SK-N-SH treated with all-trans-retinoic acid at 6 μM for 48 hours (cell line): ENCODE measurements at regions not wholly inside any gene's neighbourhood (a gene's known extent, or its start where the extent isn't known, plus 50 kb on each side); places are given as distances from the start of the nearest gene placed in this dataset.
A peak's percentile ranks its signal among the peaks of the same experiment; 100 is the strongest.

Experiments
- ATAC-seq: fragments of 200-7000 bp; cut with Tn5 transposase; 3 replicates; pipeline ENCODE4 v1.9.1; 2020; ENCODE audit warnings: mild to moderate bottlenecking, moderate library complexity
- ARNTL ChIP-seq: fragments of 450-650 bp; formaldehyde crosslinking; IDR thresholded peaks from 2 replicates; pipeline ENCODE4 v1.5.0; 2020; ENCODE audit warnings: low read depth, mild to moderate bottlenecking, moderate library complexity, borderline replicate concordance
- BACH2 ChIP-seq: fragments of 250-450 bp; sonication (Bioruptor Pico); IDR thresholded peaks from 2 replicates; pipeline ENCODE4 v1.9.0; 2021; ENCODE audit warnings: mild to moderate bottlenecking, borderline replicate concordance
- CREB5 ChIP-seq: fragments of 250-450 bp; sonication (Bioruptor Pico); IDR thresholded peaks from 2 replicates; pipeline ENCODE4 v1.5.1; 2020; ENCODE audit warnings: low read depth, mild to moderate bottlenecking, moderate library complexity
- CSDC2 ChIP-seq: fragments of 250-450 bp; sonication (Bioruptor Pico); IDR thresholded peaks from 2 replicates; pipeline ENCODE4 v1.5.0; 2020; ENCODE audit warnings: mild to moderate bottlenecking, moderate library complexity
- CSRNP3 ChIP-seq: fragments of 250-450 bp; sonication (Bioruptor Pico); IDR thresholded peaks from 2 replicates; pipeline ENCODE4 v1.5.1; 2021; ENCODE audit warnings: mild to moderate bottlenecking, moderate library complexity
- ESRRG ChIP-seq: fragments of 250-450 bp; sonication (Bioruptor Pico); IDR thresholded peaks from 2 replicates; pipeline ENCODE4 v1.6.1; 2021; ENCODE audit warnings: mild to moderate bottlenecking
- GLIS3 ChIP-seq: fragments of 250-450 bp; sonication (Bioruptor Pico); IDR thresholded peaks from 2 replicates; pipeline ENCODE4 v1.5.0; 2020; ENCODE audit warnings: mild to moderate bottlenecking, moderate library complexity
- OSR1 ChIP-seq: fragments of 250-450 bp; sonication (Bioruptor Pico); IDR thresholded peaks from 2 replicates; pipeline ENCODE4 v1.8.0; 2022; ENCODE audit warnings: moderate library complexity, mild to moderate bottlenecking, inconsistent platforms
- PATZ1 ChIP-seq: fragments of 250-450 bp; sonication (Bioruptor Pico); IDR thresholded peaks from 2 replicates; pipeline ENCODE4 v1.8.0; 2020; ENCODE audit warnings: mild to moderate bottlenecking, moderate library complexity, borderline replicate concordance
- PPARA ChIP-seq: fragments of 250-450 bp; sonication (Bioruptor Pico); IDR thresholded peaks from 2 replicates; pipeline ENCODE4 v1.5.0; 2020; ENCODE audit warnings: mild to moderate bottlenecking, borderline replicate concordance
- RARB ChIP-seq: fragments of 250-450 bp; sonication (Bioruptor Pico); IDR thresholded peaks from 2 replicates; pipeline ENCODE4 v1.8.0; 2021; ENCODE audit warnings: mild to moderate bottlenecking, moderate library complexity
- SNAI2 ChIP-seq: fragments of 250-450 bp; sonication (Bioruptor Pico); IDR thresholded peaks from 2 replicates; pipeline ENCODE4 v1.5.0; 2020; ENCODE audit warnings: mild to moderate bottlenecking, moderate library complexity
- TCF4 ChIP-seq: fragments of 250-450 bp; sonication (Bioruptor Pico); IDR thresholded peaks from 2 replicates; pipeline ENCODE4 v1.8.0; 2021; ENCODE audit warnings: mild to moderate bottlenecking, moderate library complexity, borderline replicate concordance
- TOX ChIP-seq: fragments of 250-450 bp; sonication (Bioruptor Pico); IDR thresholded peaks from 2 replicates; pipeline ENCODE4 v1.8.0; 2021; ENCODE audit warnings: mild to moderate bottlenecking, moderate library complexity, borderline replicate concordance
- TSHZ2 ChIP-seq: fragments of 250-450 bp; sonication (Bioruptor Pico); IDR thresholded peaks from 2 replicates; pipeline ENCODE4 v1.5.0; 2020; ENCODE audit warnings: mild to moderate bottlenecking, moderate library complexity
- ZC3H10 ChIP-seq: fragments of 250-450 bp; sonication (Bioruptor Pico); IDR thresholded peaks from 2 replicates; pipeline ENCODE4 v1.5.1; 2021; ENCODE audit warnings: mild to moderate bottlenecking, moderate library complexity
- ZFP3 ChIP-seq: fragments of 250-450 bp; sonication (Bioruptor Pico); IDR thresholded peaks from 2 replicates; pipeline ENCODE4 v1.5.0; 2020; ENCODE audit warnings: mild to moderate bottlenecking, moderate library complexity
- ZNF565 ChIP-seq: fragments of 450-650 bp; formaldehyde crosslinking; conservative IDR thresholded peaks from 2 replicates; pipeline ENCODE4 v1.5.0; 2020; ENCODE audit warnings: low read depth, mild to moderate bottlenecking, moderate library complexity
- ZNF70 ChIP-seq: fragments of 450-650 bp; formaldehyde crosslinking; IDR thresholded peaks from 2 replicates; pipeline ENCODE4 v1.5.0; 2020; ENCODE audit warnings: mild to moderate bottlenecking, moderate library complexity
- ZNF8 ChIP-seq: fragments of 450-650 bp; formaldehyde crosslinking; IDR thresholded peaks from 2 replicates; pipeline ENCODE4 v1.5.0; 2020; ENCODE audit warnings: mild to moderate bottlenecking, moderate library complexity
- TF ChIP-seq, protein P1 (sequence below): fragments of 250-450 bp; sonication (Bioruptor Pico); IDR thresholded peaks from 2 replicates; pipeline ENCODE4 v1.8.0; 2021; ENCODE audit warnings: low read depth, mild to moderate bottlenecking, moderate library complexity, borderline replicate concordance

DNA sequence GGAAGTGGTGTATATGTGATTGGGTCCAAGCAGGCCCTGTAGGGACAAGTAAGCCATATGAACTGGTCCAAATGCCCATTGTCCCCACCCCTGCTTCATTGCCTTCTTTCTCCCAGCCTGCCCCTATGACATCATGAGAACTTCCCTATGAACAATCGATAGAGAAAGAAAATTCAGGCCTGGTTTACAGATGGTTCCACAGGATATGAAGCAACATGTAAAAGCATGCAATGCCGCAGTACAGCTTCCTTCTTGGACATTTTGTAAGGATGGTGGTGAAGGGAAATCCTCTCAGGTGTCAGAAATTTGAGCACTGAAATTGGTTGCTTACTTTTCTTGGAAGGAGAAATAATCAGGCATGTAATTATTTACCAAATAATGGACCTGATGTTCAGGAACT, 581.7 kb downstream of the MRPL39 start:
- TF ChIP-seq CSRNP3 (CRISPR knock-in tag) (no peak), ZC3H10 (CRISPR knock-in tag) (no peak), SNAI2 (CRISPR knock-in tag) (no peak), ZNF70 (CRISPR knock-in tag) (no peak), GLIS3 (CRISPR knock-in tag) (no peak), TCF4 (CRISPR knock-in tag) (no peak)
- ATAC-seq = no peak

GRCh38 chr21:25024639-25025038, 582.6 kb downstream of the MRPL39 start:
- ATAC-seq = no peak
- TF ChIP-seq CREB5 (CRISPR knock-in tag) (no peak), ARNTL (CRISPR knock-in tag) (no peak), GLIS3 (CRISPR knock-in tag) (no peak), OSR1 (CRISPR knock-in tag) (no peak), ZFP3 (CRISPR knock-in tag) (no peak), TOX (no peak), TSHZ2 (no peak), ZNF565 (CRISPR knock-in tag) (no peak), PATZ1 (CRISPR knock-in tag) (no peak), CSRNP3 (CRISPR knock-in tag) (no peak), ZNF8 (CRISPR knock-in tag) (no peak), PPARA (CRISPR knock-in tag) (no peak), ZNF70 (CRISPR knock-in tag) (no peak), ZC3H10 (CRISPR knock-in tag) (no peak), ESRRG (no peak), BACH2 (no peak), RARB (CRISPR knock-in tag) (no peak), CSDC2 (no peak)

DNA sequence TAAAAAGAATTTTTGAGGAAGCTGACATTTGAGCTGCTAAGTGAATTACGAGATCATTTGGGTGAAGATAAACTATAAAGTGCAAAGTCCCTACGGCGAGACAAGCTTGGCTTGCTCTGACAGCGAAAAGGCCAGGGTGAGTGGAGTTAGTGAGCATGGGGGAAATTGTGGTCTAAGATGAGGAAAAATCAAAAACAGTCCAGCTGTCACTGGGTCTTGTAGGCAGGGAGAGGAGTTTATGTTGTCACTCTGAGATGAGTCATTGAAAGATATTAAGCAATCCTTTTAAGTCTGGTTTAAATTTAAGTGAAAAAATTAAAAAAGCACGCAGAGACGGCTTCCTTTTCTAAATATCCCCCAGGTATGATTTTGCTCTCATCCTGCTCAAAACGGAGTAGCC, 601.9 kb downstream of the MRPL39 start:
- no peak for TF ChIP-seq ZNF70 (CRISPR knock-in tag)
- TF ChIP-seq BACH2 = no peak
- TF ChIP-seq CSDC2 = no peak
- peak; percentile 75 for TF ChIP-seq ZFP3 (CRISPR knock-in tag)
- ATAC-seq = no peak

- no peak for ATAC-seq
- TF ChIP-seq PPARA (CRISPR knock-in tag) (no peak), ESRRG (no peak), BACH2 (no peak), TCF4 (CRISPR knock-in tag) (no peak), CSDC2 (no peak), SNAI2 (CRISPR knock-in tag) (no peak), GLIS3 (CRISPR knock-in tag) (no peak), ZFP3 (CRISPR knock-in tag) (no peak), OSR1 (CRISPR knock-in tag) (no peak), RARB (CRISPR knock-in tag) (no peak), ZNF8 (CRISPR knock-in tag) (no peak), TOX (no peak), ZC3H10 (CRISPR knock-in tag) (no peak), ZNF565 (CRISPR knock-in tag) (no peak), PATZ1 (CRISPR knock-in tag) (no peak)
- TF ChIP-seq, protein P1, sequence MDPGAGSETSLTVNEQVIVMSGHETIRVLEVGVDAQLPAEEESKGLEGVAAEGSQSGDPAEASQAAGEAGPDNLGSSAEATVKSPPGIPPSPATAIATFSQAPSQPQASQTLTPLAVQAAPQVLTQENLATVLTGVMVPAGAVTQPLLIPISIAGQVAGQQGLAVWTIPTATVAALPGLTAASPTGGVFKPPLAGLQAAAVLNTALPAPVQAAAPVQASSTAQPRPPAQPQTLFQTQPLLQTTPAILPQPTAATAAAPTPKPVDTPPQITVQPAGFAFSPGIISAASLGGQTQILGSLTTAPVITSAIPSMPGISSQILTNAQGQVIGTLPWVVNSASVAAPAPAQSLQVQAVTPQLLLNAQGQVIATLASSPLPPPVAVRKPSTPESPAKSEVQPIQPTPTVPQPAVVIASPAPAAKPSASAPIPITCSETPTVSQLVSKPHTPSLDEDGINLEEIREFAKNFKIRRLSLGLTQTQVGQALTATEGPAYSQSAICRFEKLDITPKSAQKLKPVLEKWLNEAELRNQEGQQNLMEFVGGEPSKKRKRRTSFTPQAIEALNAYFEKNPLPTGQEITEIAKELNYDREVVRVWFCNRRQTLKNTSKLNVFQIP (CRISPR knock-in tag) = no peak
Observed at GRCh38 chr21:25002676-25003075, 604.6 kb downstream of the MRPL39 start.
